Brain microvascular endothelial cell (primary cell): ENCODE measurements at regions not wholly inside any gene's neighbourhood (a gene's known extent, or its start where the extent isn't known, plus 50 kb on each side); places are given as distances from the start of the nearest gene placed in this dataset.

Experiments used
- DNase-seq: peaks from one replicate; pipeline ENCODE4 v3.0.0-alpha.2; 2020
- H3K27ac ChIP-seq: fragments of 250-450 bp; sonication (Bioruptor Pico); 2 replicates; pipeline ENCODE4 v1.5.1; 2020; ENCODE audit warnings: mild to moderate bottlenecking, moderate library complexity
- H3K27me3 ChIP-seq: fragments of 250-450 bp; sonication (Bioruptor Pico); replicated peaks from 2 replicates; pipeline ENCODE4 v1.5.1; 2020; ENCODE audit warnings: mild to moderate bottlenecking
- H3K36me3 ChIP-seq: fragments of 250-450 bp; sonication (Bioruptor Pico); replicated peaks from 2 replicates; pipeline ENCODE4 v1.5.1; 2020; ENCODE audit warnings: mild to moderate bottlenecking
- H3K4me3 ChIP-seq: 2 replicates; pipeline ENCODE4 v1.5.1; 2011; ENCODE audit warnings: low read depth, mild to moderate bottlenecking, control low read depth, low read length, moderate library complexity
- in situ Hi-C: cut with HindIII; loops from 2 replicates; pipeline ENCODE4 v1.10.0; 2017; ENCODE audit warnings: low sequenced_read_pairs, low pct_ligation_motif_present
- TF ChIP-seq, protein P1 (sequence below): IDR thresholded peaks from 2 replicates; pipeline ENCODE4 v1.5.1; 2011; ENCODE audit warnings: low read depth, mild to moderate bottlenecking, moderate library complexity, low read length, control low read depth, inconsistent platforms; ENCODE audit errors: missing control alignments

DNA sequence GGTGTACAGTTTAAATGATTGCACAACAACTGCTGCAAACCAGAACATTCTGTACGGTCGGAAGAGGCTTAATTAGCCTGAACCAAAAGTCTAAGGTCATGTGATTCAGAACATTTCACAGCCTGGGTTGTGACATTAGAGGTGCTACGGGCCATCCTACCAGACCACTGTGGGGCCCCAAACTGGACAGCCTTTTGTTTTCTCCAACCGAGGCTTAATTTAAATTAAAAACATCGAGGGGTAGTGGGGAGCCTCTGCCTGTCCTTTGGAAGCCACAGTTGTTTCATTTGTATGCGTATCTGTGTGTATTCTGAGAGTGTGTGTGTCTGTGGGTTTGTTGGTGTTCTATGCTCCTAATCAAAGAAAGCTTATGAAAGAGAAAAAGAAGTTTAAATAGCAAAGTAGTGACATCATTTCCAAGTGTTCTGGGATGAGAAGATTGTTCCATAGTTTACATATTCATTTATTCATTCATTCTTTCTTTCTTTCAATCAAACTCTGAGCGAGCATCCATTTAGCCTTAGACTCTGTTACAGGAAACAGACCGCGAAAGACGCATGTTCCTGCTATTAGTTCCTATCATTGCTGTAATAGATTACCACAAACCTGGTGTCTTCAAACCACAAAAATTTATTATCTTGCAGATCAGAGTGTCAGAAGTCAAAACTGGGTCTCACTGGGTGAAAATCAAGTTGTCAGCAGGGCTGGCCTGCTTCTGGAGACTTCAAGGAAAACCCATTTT is 444.8 kb downstream of the FOXO1 start:
- peak; percentile 79 for DNase-seq
- Histone ChIP-seq H3K36me3 (no peaks in the 10 kb centered on the region), H3K4me3 (no peak overlapping the region), H3K27me3 (no peaks in the 10 kb centered on the region), H3K27ac (peak overlapping the region; percentile 42)
- TF ChIP-seq, protein P1, sequence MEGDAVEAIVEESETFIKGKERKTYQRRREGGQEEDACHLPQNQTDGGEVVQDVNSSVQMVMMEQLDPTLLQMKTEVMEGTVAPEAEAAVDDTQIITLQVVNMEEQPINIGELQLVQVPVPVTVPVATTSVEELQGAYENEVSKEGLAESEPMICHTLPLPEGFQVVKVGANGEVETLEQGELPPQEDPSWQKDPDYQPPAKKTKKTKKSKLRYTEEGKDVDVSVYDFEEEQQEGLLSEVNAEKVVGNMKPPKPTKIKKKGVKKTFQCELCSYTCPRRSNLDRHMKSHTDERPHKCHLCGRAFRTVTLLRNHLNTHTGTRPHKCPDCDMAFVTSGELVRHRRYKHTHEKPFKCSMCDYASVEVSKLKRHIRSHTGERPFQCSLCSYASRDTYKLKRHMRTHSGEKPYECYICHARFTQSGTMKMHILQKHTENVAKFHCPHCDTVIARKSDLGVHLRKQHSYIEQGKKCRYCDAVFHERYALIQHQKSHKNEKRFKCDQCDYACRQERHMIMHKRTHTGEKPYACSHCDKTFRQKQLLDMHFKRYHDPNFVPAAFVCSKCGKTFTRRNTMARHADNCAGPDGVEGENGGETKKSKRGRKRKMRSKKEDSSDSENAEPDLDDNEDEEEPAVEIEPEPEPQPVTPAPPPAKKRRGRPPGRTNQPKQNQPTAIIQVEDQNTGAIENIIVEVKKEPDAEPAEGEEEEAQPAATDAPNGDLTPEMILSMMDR, result no peak
- in situ Hi-C loops, result no loop called here

DNA sequence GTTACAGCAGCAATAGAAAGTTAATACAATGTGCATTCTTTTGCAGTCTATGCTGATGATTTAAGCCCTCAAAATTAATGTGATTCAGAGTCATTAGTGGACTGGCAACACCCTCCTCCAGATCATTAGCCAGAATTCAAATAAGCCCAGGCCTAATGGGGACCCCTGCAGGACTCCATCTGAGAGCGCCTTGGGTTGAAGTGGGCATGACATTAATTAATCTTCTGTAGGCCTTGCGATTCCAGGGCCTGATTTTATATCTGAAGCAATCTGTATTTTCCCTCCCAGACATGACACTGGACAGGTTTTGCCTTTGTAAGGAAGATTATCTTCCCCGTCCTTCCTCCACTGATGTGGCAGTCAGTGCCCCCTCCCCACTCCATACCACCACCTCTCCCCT is 442.9 kb downstream of the FOXO1 start:
- no peak overlapping the region for H3K27ac ChIP-seq
- H3K4me3 ChIP-seq, result no peak overlapping the region
- TF ChIP-seq, protein P1, result no peak
- no peak for DNase-seq
- no peaks in the 10 kb centered on the region for H3K36me3 ChIP-seq
- H3K27me3 ChIP-seq, result no peaks in the 10 kb centered on the region
- in situ Hi-C loops, result no loop called here

DNA sequence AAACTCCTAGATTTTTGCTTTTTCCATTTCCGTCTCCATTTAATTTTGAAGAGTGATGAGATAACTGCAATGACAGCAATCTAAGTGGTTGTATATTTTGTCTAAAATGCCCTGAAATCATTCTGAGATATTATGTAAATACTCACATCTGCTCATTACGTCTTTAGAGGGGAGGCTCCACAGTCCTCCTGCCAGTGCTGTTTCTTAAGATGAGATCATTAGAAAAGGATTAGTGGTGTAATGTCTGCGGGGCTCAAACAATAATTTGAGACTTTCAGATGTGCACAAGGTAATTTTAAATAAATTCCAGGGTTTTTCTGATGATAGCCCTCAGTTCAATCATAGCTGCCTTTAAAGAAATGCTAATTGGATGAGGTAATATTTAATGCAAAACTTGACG is 437.9 kb downstream of the FOXO1 start:
- Histone ChIP-seq H3K27me3 (no peaks in the 10 kb centered on the region), H3K36me3 (no peaks in the 10 kb centered on the region), H3K4me3 (no peak overlapping the region), H3K27ac (no peak overlapping the region)
- in situ Hi-C loops, result no loop called here
- TF ChIP-seq, protein P1, result no peak
- DNase-seq, result no peak

DNA sequence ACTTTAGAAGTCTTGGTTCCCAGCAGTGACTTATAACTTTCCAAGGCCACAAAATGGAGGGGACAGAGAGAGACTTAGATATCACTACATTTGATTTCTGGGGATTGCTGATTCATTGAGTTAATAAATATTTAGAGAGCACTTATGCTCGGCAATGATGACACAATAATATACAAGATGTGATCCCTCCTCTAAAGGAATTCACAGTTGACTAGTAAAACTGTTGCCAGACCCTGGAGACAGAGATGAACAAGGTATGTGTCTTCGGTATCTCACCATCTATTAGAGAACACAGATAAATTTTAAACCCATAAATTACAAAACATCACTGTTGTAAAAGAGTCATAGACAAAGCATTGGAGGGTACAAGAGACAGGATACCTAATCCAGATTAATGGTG is 437.5 kb downstream of the FOXO1 start:
- Histone ChIP-seq H3K36me3 (no peaks in the 10 kb centered on the region), H3K27me3 (no peaks in the 10 kb centered on the region), H3K27ac (no peak overlapping the region), H3K4me3 (no peak overlapping the region)
- no peak for DNase-seq
- TF ChIP-seq, protein P1, result no peak
- in situ Hi-C loops, result no loop called here

DNA sequence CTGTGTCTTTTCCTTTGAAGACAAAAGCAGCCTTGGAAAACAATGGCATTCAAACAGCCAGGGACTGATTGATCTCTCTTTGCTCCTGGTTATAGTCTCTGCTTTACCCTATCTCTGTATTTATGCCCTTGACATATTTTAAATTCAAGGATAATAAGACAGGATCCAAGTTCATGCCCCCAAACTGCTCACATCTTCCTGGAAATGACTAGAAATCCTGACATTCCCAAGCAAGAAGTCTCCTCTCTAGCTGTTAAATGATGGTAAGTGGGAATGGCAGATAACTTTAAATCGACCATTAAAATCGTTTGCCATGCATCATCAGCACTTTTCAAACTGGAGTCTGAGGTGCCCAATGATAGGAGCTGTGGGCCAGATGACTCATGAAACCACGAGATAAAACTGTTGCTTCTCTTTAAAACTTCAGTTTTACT is 435.6 kb downstream of the FOXO1 start:
- peak; percentile 68 for DNase-seq
- Histone ChIP-seq H3K4me3 (no peak overlapping the region), H3K27ac (peak overlapping the region; percentile 7), H3K36me3 (no peaks in the 10 kb centered on the region), H3K27me3 (no peaks in the 10 kb centered on the region)
- in situ Hi-C loops, result no loop called here
- TF ChIP-seq, protein P1, result no peak

DNA sequence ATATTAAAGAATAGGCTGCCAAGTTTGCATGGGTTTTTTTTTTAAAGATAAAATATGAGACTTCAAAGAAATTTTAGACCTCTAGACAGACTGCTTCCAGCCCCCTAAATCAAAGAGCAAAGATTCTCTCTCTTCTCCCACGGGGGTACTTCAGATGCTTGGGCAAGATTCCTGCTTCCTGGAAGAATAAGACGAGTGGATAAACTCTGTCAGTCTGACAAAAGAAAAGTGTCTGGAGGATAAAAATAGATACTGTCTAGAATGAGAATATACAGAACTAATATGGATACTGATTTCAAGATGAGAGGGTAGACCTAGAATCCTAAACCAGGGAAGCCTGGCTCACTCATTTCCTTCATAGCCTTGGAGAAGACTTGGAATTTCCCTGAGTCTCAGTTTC is 435.1 kb downstream of the FOXO1 start:
- in situ Hi-C loops, result no loop called here
- H3K27ac ChIP-seq, result peak overlapping the region; percentile 35

More for the DNA sequence above, 435.1 kb downstream of the FOXO1 start:
- TF ChIP-seq, protein P1, result no peak
- Histone ChIP-seq H3K27me3 (no peaks in the 10 kb centered on the region), H3K4me3 (no peak overlapping the region), H3K36me3 (no peaks in the 10 kb centered on the region)
- no peak for DNase-seq
